Left ventricle myocardium superior (tissue), 1 donor: ENCODE measurements at regions not wholly inside any gene's neighbourhood (a gene's known extent, or its start where the extent isn't known, plus 50 kb on each side); places are given as distances from the start of the nearest gene placed in this dataset.
"Not testable (repeated sequence)": the region's sequence is repeated elsewhere in the genome, so short reads cannot be mapped to it uniquely, and the experiment has no call there.

Experiments
- ATAC-seq: fragments of 200-7000 bp; cut with Tn5 transposase; one replicate; pipeline ENCODE4 v1.9.1; 2020; ENCODE audit warnings: mild to moderate bottlenecking, moderate library complexity
- DNase-seq: peaks from one replicate; pipeline ENCODE4 v3.0.0-alpha.2; 2020
- intact Hi-C: fragments of 100-400 bp; cut with micrococcal nuclease; formaldehyde crosslinking; loops from one replicate; pipeline ENCODE4 v1.11.0; 2022
- donor health status: DM: no; HTN: yes; CAD: no; lungs with severe emphysema.

DNA sequence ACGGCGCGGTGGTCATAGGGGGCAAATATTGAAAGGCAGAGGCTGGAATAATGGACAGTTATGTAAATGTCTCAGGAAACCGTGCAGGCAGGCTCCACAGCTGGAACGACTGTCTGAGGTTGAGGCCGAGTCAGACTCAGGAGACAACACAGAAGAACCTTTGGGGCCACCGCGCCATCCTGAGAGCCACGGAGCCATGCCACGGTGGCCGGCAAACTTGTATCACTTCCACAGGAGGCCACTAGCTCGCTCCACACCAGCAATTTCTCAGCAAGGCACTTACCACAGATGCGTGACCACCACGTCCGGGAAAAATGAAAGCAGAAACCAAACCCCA, 156.7 kb upstream of the SALL3 start:
- ATAC-seq: no peak
- intact Hi-C loops: no loop called here
- no peak for DNase-seq

DNA sequence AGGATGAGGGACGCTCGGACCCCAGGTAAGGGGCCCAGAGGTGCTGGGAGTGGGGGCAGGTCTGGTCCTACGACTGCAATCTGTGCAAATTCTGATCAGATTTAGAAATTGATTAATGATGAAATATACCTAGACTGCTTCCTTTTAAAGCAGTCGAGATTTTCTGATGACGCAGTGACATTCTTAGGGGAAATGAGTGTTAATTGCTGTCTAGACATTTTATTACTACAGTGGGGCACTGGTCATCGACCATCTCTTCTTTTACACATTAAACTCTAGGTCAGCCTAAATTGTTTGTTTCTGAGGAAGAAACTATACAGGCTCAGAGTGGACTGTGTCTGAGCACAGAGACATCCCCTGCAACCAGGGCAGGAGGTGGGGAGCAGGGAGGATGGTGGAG, 154.4 kb upstream of the SALL3 start:
- ATAC-seq: no peak
- intact Hi-C loops: no loop called here
- no peak for DNase-seq

DNA sequence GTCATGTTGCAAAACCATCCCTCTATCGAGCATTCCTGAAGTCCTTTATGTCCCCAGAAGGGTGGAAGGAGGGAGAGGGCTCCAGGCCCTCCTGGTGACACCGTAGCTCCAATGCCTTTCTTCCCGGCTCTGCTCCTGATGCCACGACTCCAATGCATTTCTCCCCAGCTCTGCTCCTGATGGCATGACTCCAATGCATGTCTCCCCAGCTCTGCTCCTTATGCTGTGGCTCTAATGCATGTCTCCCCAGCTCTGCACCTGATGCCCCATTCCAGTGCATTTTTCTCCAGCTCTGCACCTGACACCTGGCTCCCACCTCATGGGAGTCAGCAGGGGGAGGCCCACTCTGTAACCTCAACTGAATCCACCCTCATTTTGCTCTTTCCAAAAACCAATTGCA, 153.0 kb upstream of the SALL3 start:
- intact Hi-C loops: no loop called here
- ATAC-seq (no peak), DNase-seq (no peak)

DNA sequence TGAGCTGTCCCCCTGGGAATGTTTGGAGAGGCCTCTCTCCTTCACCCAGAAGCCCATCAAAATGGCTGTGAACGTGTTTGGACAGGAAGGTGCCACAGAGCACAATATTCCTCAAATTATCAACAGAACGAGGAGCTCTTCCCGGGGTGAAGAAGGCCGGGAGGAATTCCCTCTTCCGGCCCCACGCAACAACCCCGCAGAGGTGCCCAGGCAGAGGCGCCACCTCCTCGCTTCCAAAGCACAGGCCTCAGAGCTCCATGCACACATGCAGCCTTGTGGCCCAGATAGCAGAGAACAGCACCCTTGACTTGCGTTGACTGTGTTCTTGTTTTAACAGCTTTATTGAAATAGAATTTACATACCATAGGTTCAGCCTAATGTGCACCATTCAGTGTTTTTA, 152.5 kb upstream of the SALL3 start:
- no peak for DNase-seq
- ATAC-seq: no peak
- intact Hi-C loops: no loop called here

DNA sequence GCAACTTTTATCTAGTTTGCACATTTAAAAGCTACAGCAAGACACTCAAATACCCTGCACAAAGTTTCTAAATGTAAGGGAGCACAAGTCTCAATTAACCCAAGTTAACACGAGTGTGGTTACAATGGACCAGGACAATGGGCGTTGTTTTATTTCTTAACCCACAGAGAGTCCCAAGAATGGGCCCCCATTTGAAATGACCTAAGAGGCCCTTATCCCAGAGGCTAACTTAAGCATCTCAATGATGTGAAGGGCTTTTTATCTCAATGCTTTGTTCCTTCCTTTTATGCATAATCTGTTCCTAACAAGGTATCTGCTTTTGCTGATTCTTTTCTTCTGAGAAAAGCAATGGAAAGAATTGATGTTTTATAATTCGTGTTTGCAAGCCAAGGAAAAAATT, 151.5 kb upstream of the SALL3 start:
- DNase-seq (no peak), ATAC-seq (no peak)
- intact Hi-C loops: no loop called here

DNA sequence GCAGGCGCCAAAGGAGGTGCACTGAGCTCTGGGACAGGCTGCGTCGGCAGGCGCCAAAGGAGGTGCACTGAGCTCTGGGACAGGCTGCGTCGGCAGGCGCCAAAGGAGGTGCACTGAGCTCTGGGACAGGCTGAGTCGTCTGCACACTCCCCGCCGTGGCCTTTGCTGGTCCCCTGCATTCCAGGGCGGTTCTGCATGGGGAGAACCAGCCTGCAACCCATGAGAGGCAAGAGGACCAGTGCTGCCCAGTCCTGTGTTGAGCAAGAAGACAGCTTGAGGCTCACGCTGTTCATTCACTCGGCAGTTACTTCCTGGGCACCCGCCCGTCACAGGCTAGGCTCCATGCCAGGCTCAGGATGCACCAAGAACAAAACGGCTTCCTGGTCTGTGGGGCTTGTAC, 150.6 kb upstream of the SALL3 start:
- intact Hi-C loops, DNase-seq, ATAC-seq: not testable (repeated sequence)

DNA sequence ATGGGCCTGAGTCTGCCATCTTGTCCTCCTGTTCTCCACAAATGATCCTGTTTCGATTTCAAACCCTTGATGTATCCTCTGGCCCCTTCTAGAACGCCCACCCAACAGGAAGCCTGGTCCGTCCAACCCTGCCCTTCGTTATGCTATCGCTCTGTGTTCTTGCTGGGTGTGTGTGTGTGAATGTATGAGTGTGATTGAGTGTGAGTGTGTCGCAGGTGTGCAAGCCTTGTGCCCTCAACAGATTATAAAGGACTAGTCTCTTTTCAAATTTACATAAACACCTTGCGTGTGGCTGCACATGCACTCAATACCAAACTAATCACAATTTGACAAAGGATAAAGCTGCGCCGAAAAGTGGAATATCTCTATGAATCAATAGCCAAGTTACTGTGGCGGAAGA, 149.5 kb upstream of the SALL3 start:
- DNase-seq (no peak), ATAC-seq (no peak)
- intact Hi-C loops: no loop called here

DNA sequence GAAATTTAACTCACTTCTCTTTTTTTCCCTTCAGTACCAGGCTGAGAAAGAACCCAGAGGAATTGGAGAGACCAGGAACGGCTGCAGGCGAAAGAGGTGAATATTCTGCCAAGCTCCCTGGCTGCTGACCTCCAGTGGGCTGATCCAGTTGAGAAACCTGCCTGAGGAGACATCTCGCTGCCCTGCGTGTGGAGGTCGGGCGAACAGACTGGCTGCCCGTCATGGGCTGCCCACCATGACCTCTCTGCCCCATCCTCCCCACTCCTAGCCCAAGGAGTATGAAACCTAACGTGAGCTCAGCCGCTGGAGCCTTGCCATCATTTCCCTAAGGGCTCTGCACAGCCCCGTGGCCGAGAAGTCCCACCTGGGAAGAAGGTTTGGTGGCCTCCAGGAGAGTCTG, 148.8 kb upstream of the SALL3 start:
- ATAC-seq (no peak), DNase-seq (no peak)
- intact Hi-C loops: no loop called here

DNA sequence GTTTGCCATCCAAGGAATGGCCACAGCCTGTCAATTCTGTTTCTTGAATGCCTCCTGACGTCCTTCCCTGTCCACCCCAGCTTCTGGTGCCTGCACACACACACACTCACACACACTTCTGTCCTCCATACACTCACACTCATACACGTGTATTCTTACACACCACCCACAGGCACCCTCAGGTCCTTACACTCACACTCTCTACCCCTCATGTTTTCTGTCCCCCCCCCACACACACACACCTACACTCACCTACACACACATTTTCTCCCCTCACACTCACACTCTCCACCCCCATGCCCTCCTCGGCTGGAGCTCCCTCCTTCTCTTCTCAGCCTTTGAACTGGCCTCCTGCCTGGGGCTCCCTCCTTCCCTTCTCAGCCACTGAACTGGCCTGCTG, 148.0 kb upstream of the SALL3 start:
- ATAC-seq: no peak
- no peak for DNase-seq
- intact Hi-C loops: no loop called here

DNA sequence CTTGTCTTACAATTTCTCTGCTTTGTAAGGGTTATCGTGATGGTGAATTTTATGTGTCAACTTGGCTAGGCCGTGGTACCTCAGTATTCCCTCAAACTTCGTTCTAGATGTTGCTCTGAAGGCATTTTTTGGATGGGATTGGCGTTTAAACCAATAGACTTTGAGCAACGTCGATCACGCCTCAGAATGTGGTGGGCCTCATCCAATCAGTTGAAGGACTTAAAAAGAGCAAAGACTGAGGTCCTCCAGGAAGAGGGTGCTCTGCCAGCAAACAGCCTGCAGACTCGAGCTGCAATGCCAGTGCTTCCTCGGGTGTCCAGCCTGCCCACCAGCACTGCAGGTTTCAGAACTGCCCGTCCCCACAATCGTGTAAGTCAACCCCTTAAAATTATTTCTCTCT, 145.8 kb upstream of the SALL3 start:
- no peak for DNase-seq
- ATAC-seq: no peak
- intact Hi-C loops: no loop called here

DNA sequence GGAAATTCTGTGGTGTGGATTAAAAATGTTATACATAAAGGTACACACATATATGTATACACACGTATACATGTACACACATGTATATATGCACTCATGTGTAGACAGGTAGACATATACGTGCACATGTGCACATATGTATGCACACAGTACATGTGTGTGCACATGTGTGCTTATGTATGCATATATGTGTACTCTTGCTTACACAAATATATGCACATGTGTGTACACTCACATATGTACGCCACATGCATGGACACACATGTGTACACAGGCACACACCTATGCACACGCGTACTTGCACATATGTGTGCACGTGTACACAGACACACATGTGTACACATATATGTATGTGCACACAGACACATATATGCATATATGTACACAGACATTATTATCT, 142.8 kb upstream of the SALL3 start:
- intact Hi-C loops: no loop called here
- ATAC-seq (no peak), DNase-seq (no peak)

DNA sequence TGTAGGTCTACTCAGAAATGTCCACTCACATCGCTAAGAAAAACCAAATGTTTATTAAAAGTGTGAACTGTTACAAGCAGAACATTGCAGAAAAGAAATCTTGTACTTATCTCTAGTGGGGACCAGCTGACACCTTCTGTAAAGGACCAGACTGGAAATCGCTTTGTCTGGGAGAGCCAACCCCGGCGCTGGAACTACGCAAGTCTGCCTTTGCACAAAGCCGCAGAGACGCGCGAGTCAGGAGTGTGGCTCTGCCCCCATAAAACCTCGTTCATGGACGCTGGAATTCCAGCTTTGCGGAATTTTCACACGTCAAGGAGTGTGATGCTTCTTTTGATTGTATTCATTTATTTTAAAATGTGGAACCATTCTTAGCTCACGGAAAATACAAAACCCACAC, 141.9 kb upstream of the SALL3 start:
- intact Hi-C loops: no loop called here
- ATAC-seq (no peak), DNase-seq (no peak)

DNA sequence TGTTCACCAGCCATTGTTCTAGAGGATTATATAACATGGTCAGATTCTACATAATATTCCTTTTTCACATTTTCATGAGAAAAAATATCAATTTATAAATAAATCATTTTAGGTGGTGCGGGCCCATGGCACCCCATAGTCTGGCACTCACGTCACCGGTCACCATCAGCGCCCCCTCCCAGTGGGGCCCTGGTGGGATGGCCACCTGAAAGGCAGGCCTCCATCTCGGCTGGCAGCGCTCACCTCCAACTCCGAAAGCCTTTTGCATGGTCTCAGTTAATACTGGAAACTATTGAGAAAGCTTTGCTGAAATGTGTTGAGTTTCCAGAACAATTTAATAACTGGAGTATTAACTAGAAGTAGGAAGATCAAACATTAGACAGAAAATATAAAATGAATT, 141.4 kb upstream of the SALL3 start:
- no peak for DNase-seq
- ATAC-seq: no peak
- intact Hi-C loops: no loop called here

DNA sequence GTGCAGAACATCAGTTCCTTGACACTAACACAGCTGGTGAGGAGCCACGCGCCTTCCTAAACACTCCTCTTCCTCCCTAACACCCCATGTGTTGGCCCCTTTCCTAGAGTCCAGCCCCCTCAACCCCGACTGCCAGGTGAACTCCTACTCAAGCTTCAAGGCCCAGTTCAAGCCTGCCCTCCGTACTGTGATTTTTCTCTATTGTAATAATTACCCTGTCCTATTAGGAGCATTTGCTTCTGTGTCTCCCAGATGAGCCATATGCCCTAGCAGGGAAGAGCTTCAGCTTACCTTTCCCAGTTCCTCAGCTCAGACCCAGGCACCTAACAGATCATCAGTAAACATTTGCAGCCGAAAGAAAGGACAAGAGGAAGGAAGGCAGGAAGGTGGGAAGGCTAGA, 130.6 kb upstream of the SALL3 start:
- DNase-seq (no peak), ATAC-seq (no peak)
- intact Hi-C loops: no loop called here

DNA sequence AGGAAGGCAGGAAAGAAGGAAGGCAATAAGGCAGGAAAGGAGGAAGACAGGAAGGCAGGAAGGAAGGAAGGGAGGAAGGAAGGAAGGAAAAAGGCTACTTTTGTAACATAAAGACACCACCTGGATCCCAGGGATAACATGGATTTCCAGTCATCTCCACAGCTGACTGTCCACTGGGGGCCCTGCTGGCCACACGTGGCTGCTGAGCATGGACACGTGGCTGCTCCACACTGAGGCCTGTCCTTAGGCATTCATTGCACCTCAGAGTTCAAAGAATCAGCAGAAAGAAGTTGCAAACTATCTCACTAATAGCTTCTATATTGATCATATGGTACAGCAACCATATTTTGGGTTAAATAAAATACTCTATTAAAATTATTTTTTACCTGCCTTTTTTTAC, 130.2 kb upstream of the SALL3 start:
- intact Hi-C loops: no loop called here
- ATAC-seq (no peak), DNase-seq (no peak)

DNA sequence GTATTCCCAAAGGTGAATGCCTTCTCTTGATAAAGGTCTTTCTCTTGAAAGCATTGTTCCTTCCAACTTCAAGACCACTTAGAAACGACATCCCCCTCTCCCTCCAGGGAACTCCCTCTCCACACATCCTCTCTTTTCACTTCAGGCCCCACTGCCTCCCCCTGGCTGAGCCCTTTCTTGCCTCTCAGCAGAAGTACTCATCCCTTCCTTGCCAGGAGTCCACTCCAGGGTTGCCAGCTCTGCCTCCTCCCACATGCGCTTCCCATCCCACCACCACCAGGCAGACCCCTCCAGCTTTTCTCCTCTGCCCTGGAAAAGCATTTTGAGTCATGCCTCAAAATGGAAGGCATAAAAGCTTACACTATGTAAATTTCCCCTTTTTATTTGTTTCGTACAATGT, 126.3 kb upstream of the SALL3 start:
- DNase-seq: no peak
- ATAC-seq: no peak
- intact Hi-C loops: no loop called here

DNA sequence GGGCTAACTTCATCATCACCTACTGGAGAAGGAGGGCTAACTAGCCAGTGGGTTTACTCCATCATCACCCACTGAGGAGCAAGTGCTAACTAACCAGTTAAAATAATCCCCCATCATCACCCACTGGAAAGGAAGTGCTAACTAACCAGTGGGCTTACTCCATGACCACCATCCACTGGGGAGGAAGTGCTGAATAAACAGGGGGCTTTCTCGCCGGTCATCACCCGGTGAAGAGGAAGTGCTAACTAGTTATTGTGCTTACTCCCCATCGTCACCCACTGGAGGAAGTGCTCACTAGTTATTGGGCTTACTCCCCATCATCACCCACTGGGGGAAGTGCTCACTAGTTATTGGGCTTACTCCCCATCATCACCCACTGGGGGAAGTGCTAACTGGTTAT, 124.4 kb upstream of the SALL3 start:
- intact Hi-C loops: no loop called here
- ATAC-seq (no peak), DNase-seq (no peak)

DNA sequence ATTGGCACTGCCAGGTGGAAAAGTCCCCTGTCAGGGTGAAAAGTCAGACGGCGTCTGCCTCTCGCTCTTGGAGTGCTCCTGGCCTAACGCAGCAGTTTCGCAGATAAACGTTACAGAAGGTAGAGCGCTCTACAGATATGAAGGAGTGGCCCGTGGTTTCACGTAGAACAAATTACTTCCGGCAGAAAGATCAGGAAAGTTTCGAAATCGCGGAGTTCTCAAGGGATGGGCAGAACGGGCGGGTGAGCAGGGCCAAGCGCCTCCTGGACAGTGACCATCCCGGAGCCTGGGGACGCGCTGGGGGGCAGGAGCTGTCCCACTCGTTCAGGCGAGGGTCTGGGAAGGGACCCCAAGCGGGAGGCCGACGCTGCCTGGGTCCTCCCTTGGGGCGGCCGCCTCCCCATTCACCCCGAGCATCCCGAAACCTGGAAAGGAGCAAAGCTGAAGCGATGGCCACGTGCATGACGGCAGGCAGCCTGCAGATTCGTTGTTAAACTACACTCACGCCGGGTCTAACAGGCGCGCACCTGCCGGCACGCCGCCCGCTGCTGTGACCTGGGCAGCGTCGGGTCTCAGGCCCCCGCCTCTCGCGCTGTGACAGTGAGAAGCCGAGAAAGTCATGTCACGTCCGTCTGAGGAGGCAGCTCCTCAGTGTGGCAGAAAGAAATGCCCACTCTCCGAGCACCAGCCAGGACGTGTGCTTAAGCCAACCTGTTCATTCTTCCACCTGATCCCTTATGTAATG, 122.9 kb upstream of the SALL3 start:
- intact Hi-C loops: no loop called here

DNA sequence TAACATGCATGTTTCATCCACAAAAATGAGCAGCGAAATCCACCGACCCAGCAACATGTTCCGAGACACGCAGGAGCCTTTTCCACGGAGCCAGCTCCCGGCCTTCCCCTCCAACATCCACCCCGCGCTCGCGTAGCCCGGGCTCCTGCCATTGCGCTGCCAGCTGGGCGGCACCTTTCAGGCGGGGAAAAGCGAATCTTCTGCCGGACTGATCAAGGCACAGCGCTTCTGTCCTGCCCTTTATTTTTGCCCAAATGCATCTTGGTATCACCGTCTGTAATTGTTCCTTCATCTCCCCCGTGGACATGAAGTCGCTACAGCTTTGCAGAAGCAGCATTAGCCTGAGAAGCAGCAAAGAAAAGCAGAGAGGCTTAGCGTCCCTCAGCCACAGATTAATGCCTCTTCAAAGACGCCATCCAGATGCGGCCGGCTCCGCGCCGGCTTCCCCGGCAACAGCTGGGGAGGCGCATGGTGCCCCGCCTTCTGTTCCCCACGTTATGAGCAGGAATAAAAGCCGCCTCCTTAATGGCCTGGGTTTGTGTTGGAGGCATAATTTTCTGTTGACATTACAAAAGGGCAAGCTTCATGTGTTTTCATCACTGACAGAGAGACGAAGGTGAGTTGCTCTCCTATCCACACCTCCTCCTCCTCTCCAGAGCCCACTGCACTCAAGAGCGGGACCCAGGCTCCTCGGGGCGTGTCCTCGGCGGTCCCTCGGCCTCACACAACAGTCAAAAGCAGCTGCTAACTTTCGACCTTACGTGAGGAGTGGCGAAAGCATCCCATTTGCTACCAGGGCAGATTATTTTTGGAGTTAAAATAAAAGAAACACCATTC, 122.1 kb upstream of the SALL3 start:
- intact Hi-C loops: no loop called here

More for the DNA sequence above, 122.9 kb upstream of the SALL3 start:
- DNase-seq (no peak), ATAC-seq (no peak)

DNA sequence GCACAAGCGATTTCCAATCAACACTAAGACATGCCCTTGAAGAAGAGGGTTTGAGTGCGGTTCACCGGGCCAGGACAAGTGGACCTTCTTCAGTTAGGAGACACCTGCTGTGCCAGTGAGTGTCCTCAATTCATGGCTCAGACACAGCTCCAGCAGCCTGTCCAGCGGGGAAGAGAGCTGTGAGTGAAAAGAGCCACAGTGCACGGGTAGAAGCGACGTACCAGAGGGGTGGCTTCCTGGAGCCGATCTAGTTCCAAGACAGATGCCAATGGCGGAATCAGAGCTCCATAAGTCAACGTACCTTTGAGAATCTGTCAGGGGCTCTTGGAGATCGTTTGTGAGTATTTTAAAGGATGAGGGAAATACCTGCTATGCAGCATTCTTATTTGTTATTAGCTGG, 119.9 kb upstream of the SALL3 start:
- no peak for ATAC-seq
- intact Hi-C loops: no loop called here
- DNase-seq: no peak

More for the DNA sequence above, 122.1 kb upstream of the SALL3 start:
- ATAC-seq (no peak), DNase-seq (no peak)

DNA sequence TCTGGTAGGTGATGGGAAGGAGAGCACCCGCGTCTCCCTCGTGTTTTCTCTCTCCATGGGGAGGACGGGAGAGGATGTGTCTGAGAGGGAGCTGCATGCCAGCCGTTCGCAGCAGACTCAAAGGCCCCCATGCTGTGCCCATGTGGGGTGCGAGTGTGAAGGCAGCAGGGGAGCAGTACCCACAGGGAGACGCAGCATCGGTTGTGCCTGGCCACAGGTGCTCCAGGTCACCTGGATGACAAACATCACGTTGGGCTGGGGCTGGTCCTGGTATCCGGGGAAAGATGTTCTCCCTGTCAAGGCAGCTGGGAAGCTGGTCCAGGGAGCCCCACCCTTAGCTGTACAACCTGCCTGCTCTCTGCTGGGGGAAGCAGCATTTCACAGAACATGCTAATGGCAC, 119.5 kb upstream of the SALL3 start:
- no peak for DNase-seq
- ATAC-seq: no peak
- intact Hi-C loops: no loop called here
